ENCODE measurements at regions not wholly inside any gene's neighbourhood (a gene's known extent, or its start where the extent isn't known, plus 50 kb on each side); places are given as distances from the start of the nearest gene placed in this dataset.
A peak's percentile ranks its signal among the peaks of the same experiment; 100 is the strongest.

GRCh38 chr12:58435647-58436046 lies 484.7 kb downstream of the LRIG3 start:
- no peak overlapping the region for H3K4me3 ChIP-seq (ENCODE audit: low read depth, low read length)
- no peak for DNase-seq (ENCODE audit: low read depth)
- TF ChIP-seq CTCF (IDR thresholded peaks at IDR 0.05; ENCODE audit: insufficient read depth, low read depth, low read length): no peak

- no peak for DNase-seq (ENCODE audit: low read depth)
- TF ChIP-seq CTCF (IDR thresholded peaks at IDR 0.05; ENCODE audit: insufficient read depth, low read depth, low read length): no peak
- H3K4me3 ChIP-seq (ENCODE audit: low read depth, low read length): no peak overlapping the region
Observed at GRCh38 chr12:58441483-58441882, 478.8 kb downstream of the LRIG3 start.

GRCh38 chr12:58443273-58443980 lies 476.9 kb downstream of the LRIG3 start:
- peak; percentile 68 for DNase-seq (ENCODE audit: low read depth)
- no peak overlapping the region for H3K4me3 ChIP-seq (ENCODE audit: low read depth, low read length)
- TF ChIP-seq CTCF (IDR thresholded peaks at IDR 0.05; ENCODE audit: insufficient read depth, low read depth, low read length): peak; percentile 67

- DNase-seq (ENCODE audit: low read depth): peak; percentile 96
- TF ChIP-seq CTCF (IDR thresholded peaks at IDR 0.05; ENCODE audit: insufficient read depth, low read depth, low read length): no peak
- no peak overlapping the region for H3K4me3 ChIP-seq (ENCODE audit: low read depth, low read length)
Observed at GRCh38 chr12:58443981-58444371, 476.3 kb downstream of the LRIG3 start.

GRCh38 chr12:58450868-58451482 lies 469.3 kb downstream of the LRIG3 start:
- no peak overlapping the region for H3K4me3 ChIP-seq (ENCODE audit: low read depth, low read length)
- no peak for TF ChIP-seq CTCF (IDR thresholded peaks at IDR 0.05; ENCODE audit: insufficient read depth, low read depth, low read length)
- DNase-seq (ENCODE audit: low read depth): no peak

- H3K4me3 ChIP-seq (ENCODE audit: low read depth, low read length): no peak overlapping the region
- no peak for TF ChIP-seq CTCF (IDR thresholded peaks at IDR 0.05; ENCODE audit: insufficient read depth, low read depth, low read length)
- peak; percentile 16 for DNase-seq (ENCODE audit: low read depth)
Observed at GRCh38 chr12:58452546-58452945, 467.8 kb downstream of the LRIG3 start.

Measured in fibroblast of villous mesenchyme (primary cell).